HEK293 (cell line): ENCODE measurements at regions not wholly inside any gene's neighbourhood (a gene's known extent, or its start where the extent isn't known, plus 50 kb on each side); places are given as distances from the start of the nearest gene placed in this dataset.

Experiments used
- CTCF ChIA-PET: fragments of 350-600 bp; formaldehyde crosslinking; extraction: SDS; loops from one replicate; lab custom pipeline; 2021; ENCODE audit warnings: antibody characterized with exemption; lab: Yijun Ruan, JAX
- POLR2A ChIA-PET: fragments of 300-600 bp; formaldehyde crosslinking; extraction: SDS; loops from one replicate; lab custom pipeline; 2020; ENCODE audit warnings: antibody characterized with exemption, inconsistent platforms; lab: Yijun Ruan, JAX
- H3K27ac ChIP-seq: fragments of 200-500 bp; sonication (Bioruptor generic); 2 replicates; pipeline ENCODE4 v1.5.1; 2014; ENCODE audit warnings: low read depth, low read length, control low read depth, inconsistent platforms; ENCODE audit errors: extremely low read depth
- H3K36me3 ChIP-seq, 2 experiments: fragments of 200-500 bp in 1 of 2; sonication (Bioruptor generic) in 1 of 2; 1 replicate in 1 of 2; 2 replicates in 1 of 2; pipeline ENCODE4 v1.5.1; 2014 to 2017; ENCODE audit warnings: inconsistent platforms in 2 of 2, low read length in 2 of 2; ENCODE audit not compliant: control insufficient read depth in 2 of 2, insufficient read depth in 1 of 2
- H3K4me1 ChIP-seq: fragments of 200-500 bp; sonication (Bioruptor generic); 2 replicates; pipeline ENCODE4 v1.5.1; 2014; ENCODE audit warnings: mild to moderate bottlenecking, low read length, inconsistent platforms; ENCODE audit not compliant: control insufficient read depth, insufficient read depth
- H3K4me3 ChIP-seq: 2 replicates; pipeline ENCODE4 v1.5.1; 2011; ENCODE audit warnings: low read depth, mild to moderate bottlenecking, control low read depth, low read length, moderate library complexity
- H3K9me3 ChIP-seq: fragments of 200-500 bp; sonication (Bioruptor generic); 2 replicates; pipeline ENCODE4 v1.5.1; 2014; ENCODE audit warnings: low read depth, low read length, inconsistent platforms; ENCODE audit not compliant: control insufficient read depth, insufficient read depth
- KLF1 ChIP-seq: fragments of 450-650 bp; formaldehyde crosslinking; IDR thresholded peaks from 2 replicates; pipeline ENCODE4 v1.5.1; 2016; ENCODE audit warnings: missing biosample characterization, missing genetic modification characterization
- SP2 ChIP-seq: fragments of 450-650 bp; formaldehyde crosslinking; IDR thresholded peaks from 2 replicates; pipeline ENCODE4 v1.5.1; 2016; ENCODE audit warnings: missing biosample characterization, missing genetic modification characterization
- TRIM28 ChIP-seq: IDR thresholded peaks from 2 replicates; pipeline ENCODE4 v1.6.1; 2011; ENCODE audit warnings: low read length, control low read depth, borderline replicate concordance
- WT1 ChIP-seq: fragments of 450-650 bp; formaldehyde crosslinking; IDR thresholded peaks from 2 replicates; pipeline ENCODE4 v1.5.1; 2016; ENCODE audit warnings: missing biosample characterization, missing genetic modification characterization
- ZBTB11 ChIP-seq: fragments of 450-650 bp; formaldehyde crosslinking; conservative IDR thresholded peaks from 2 replicates; pipeline ENCODE4 v1.5.1; 2016; ENCODE audit warnings: low read depth, missing biosample characterization, missing genetic modification characterization
- ZNF112 ChIP-seq: fragments of 450-650 bp; formaldehyde crosslinking; IDR thresholded peaks from 2 replicates; pipeline ENCODE4 v1.5.0; 2017; ENCODE audit warnings: missing biosample characterization, missing genetic modification characterization
- ZNF121 ChIP-seq: fragments of 450-650 bp; formaldehyde crosslinking; IDR thresholded peaks from 2 replicates; pipeline ENCODE4 v1.5.1; 2016; ENCODE audit warnings: missing biosample characterization, missing genetic modification characterization
- ZNF18 ChIP-seq: fragments of 450-650 bp; formaldehyde crosslinking; IDR thresholded peaks from 2 replicates; pipeline ENCODE4 v1.5.1; 2016; ENCODE audit warnings: missing biosample characterization, missing genetic modification characterization
- ZNF214 ChIP-seq: fragments of 450-650 bp; formaldehyde crosslinking; IDR thresholded peaks from 2 replicates; pipeline ENCODE4 v1.5.1; 2017; ENCODE audit warnings: missing biosample characterization, mild to moderate bottlenecking, missing genetic modification characterization, borderline replicate concordance
- ZNF221 ChIP-seq: fragments of 450-650 bp; formaldehyde crosslinking; IDR thresholded peaks from 2 replicates; pipeline ENCODE4 v1.5.1; 2017; ENCODE audit warnings: missing biosample characterization, missing genetic modification characterization, borderline replicate concordance
- ZNF302 ChIP-seq: fragments of 450-650 bp; formaldehyde crosslinking; IDR thresholded peaks from 2 replicates; pipeline ENCODE4 v1.5.1; 2016; ENCODE audit warnings: missing biosample characterization, missing genetic modification characterization, low read depth
- ZNF354C ChIP-seq: fragments of 450-650 bp; formaldehyde crosslinking; IDR thresholded peaks from 2 replicates; pipeline ENCODE4 v1.5.1; 2016; ENCODE audit warnings: missing biosample characterization, missing genetic modification characterization, low read depth, borderline replicate concordance
- ZNF394 ChIP-seq: fragments of 450-650 bp; formaldehyde crosslinking; IDR thresholded peaks from 2 replicates; pipeline ENCODE4 v1.5.1; 2016; ENCODE audit warnings: missing biosample characterization, missing genetic modification characterization, mild to moderate bottlenecking, moderate library complexity, borderline replicate concordance
- ZNF48 ChIP-seq: fragments of 450-650 bp; formaldehyde crosslinking; IDR thresholded peaks from 2 replicates; pipeline ENCODE4 v1.5.1; 2016; ENCODE audit warnings: missing biosample characterization, missing genetic modification characterization
- ZNF544 ChIP-seq: fragments of 450-650 bp; formaldehyde crosslinking; IDR thresholded peaks from 2 replicates; pipeline ENCODE4 v1.5.0; 2017; ENCODE audit warnings: missing biosample characterization, missing genetic modification characterization
- ZNF555 ChIP-seq: fragments of 450-650 bp; formaldehyde crosslinking; conservative IDR thresholded peaks from 2 replicates; pipeline ENCODE4 v1.5.1; 2017; ENCODE audit warnings: missing biosample characterization, mild to moderate bottlenecking, missing genetic modification characterization, inconsistent platforms
- ZNF596 ChIP-seq: fragments of 450-650 bp; IDR thresholded peaks from 2 replicates; pipeline ENCODE4 v1.5.0; 2018; ENCODE audit warnings: missing biosample characterization, mild to moderate bottlenecking, missing genetic modification characterization, moderate library complexity
- ZNF623 ChIP-seq: fragments of 450-650 bp; formaldehyde crosslinking; IDR thresholded peaks from 2 replicates; pipeline ENCODE4 v1.5.1; 2016; ENCODE audit warnings: missing biosample characterization, missing genetic modification characterization
- ZNF701 ChIP-seq: fragments of 450-650 bp; formaldehyde crosslinking; IDR thresholded peaks from 2 replicates; pipeline ENCODE4 v1.5.1; 2016; ENCODE audit warnings: missing biosample characterization, missing genetic modification characterization
- ZNF704 ChIP-seq: fragments of 450-650 bp; formaldehyde crosslinking; IDR thresholded peaks from 2 replicates; pipeline ENCODE4 v1.5.1; 2016; ENCODE audit warnings: missing biosample characterization, missing genetic modification characterization
- ZNF768 ChIP-seq: fragments of 450-650 bp; formaldehyde crosslinking; IDR thresholded peaks from 2 replicates; pipeline ENCODE4 v1.5.1; 2018; ENCODE audit warnings: missing biosample characterization, mild to moderate bottlenecking, missing genetic modification characterization
- ZNF830 ChIP-seq: fragments of 450-650 bp; IDR thresholded peaks from 2 replicates; pipeline ENCODE4 v1.5.0; 2018; ENCODE audit warnings: missing biosample characterization, missing genetic modification characterization, low read depth, mild to moderate bottlenecking, moderate library complexity

- CTCF ChIA-PET, result no interaction called here
- no peak for TF ChIP-seq ZNF701
- no peak for TF ChIP-seq ZNF121
- no peak for TF ChIP-seq ZNF48 (tag by site-specific recombination)
- TF ChIP-seq ZNF394 (tag by site-specific recombination), result no peak
- TF ChIP-seq ZNF704 (tag by site-specific recombination), result no peak
- no peak for TF ChIP-seq ZNF596 (tag by site-specific recombination)
- no peak for TF ChIP-seq KLF1 (tag by site-specific recombination)
- TF ChIP-seq ZNF221 (tag by site-specific recombination), result no peak
- no peak for TF ChIP-seq ZNF555 (tag by site-specific recombination)
- TF ChIP-seq ZNF768 (tag by site-specific recombination), result no peak
- TF ChIP-seq ZNF623 (tag by site-specific recombination), result no peak
- TF ChIP-seq SP2 (tag by site-specific recombination), result no peak
- TF ChIP-seq ZBTB11, result no peak
- POLR2A ChIA-PET, result no interaction called here
- Histone ChIP-seq H3K4me1 (no peaks in the 10 kb centered on the region), H3K9me3 (no peaks in the 10 kb centered on the region), H3K4me3 (no peak overlapping the region), H3K36me3 (no peaks in the 10 kb centered on the region), H3K27ac (no peak overlapping the region)
Observed at GRCh38 chr14:86938320-86938719, 1054.7 kb downstream of the GALC start.

- Histone ChIP-seq H3K9me3 (no peaks in the 10 kb centered on the region), H3K4me3 (no peak overlapping the region), H3K4me1 (no peaks in the 10 kb centered on the region), H3K27ac (no peak overlapping the region), H3K36me3 (no peaks in the 10 kb centered on the region)
- TF ChIP-seq WT1 (tag by site-specific recombination) (no peak), ZNF302 (tag by site-specific recombination) (no peak), ZNF48 (tag by site-specific recombination) (no peak), ZNF830 (tag by site-specific recombination) (no peak), ZNF112 (tag by site-specific recombination) (no peak)
- POLR2A ChIA-PET, result no interaction called here
- CTCF ChIA-PET, result no interaction called here
Observed at GRCh38 chr14:86936556-86936955, 1056.4 kb downstream of the GALC start.

- Histone ChIP-seq H3K4me3 (no peak overlapping the region), H3K4me1 (no peaks in the 10 kb centered on the region)
- TF ChIP-seq ZNF214 (tag by site-specific recombination) (no peak), ZNF544 (tag by site-specific recombination) (no peak), TRIM28 (no peak), ZNF354C (tag by site-specific recombination) (no peak), ZNF18 (tag by site-specific recombination) (no peak)
- TF ChIP-seq, all 188 proteins: peak for 0
- H3K27ac ChIP-seq, result no peak overlapping the region
- H3K9me3 ChIP-seq, result no peaks in the 10 kb centered on the region
- no peaks in the 10 kb centered on the region for H3K36me3 ChIP-seq
- POLR2A ChIA-PET, result no interaction called here
- CTCF ChIA-PET, result no interaction called here
Observed at GRCh38 chr14:86935241-86935885, 1057.6 kb downstream of the GALC start.
